ENCODE measurements at regions not wholly inside any gene's neighbourhood (a gene's known extent, or its start where the extent isn't known, plus 50 kb on each side); places are given as distances from the start of the nearest gene placed in this dataset.

DNA sequence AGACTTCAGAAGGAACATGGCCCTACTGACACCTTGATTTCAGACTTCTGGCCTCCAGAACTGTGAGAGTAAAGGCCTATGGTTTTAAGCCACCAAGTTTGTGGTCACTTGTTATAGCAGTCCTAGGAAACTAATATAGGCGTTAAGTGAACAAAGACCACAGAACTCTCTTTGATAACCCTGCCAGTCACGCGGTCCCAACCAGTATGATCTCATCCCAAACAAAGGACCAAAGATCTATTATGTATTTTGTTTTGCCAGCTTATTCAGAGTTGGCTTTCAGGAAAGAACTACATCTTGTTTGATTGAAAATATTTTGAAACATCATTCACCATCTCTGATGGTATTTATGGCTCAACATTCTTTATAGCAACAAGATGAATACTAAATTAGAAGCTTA is 294.4 kb upstream of the SLCO3A1 start:
- no peak overlapping the region for H3K9ac ChIP-seq (ENCODE audit: insufficient read depth in 1 of 2, low read depth in 2 of 2, low read length in 2 of 2)
- intact Hi-C loops (cut with micrococcal nuclease), result no loop called here
- in situ Hi-C loops (cut with MboI), result no loop called here
- TF ChIP-seq PHB2 (IDR thresholded peaks at IDR 0.05; ENCODE audit: low read depth), result no peak
- TF ChIP-seq POLR2AphosphoS2 (IDR thresholded peaks at IDR 0.05; ENCODE audit: low read length), result no peak
- no peak for TF ChIP-seq CHCHD3 (CRISPR knock-in tag; IDR thresholded peaks at IDR 0.05)
- no peak for TF ChIP-seq FOXJ3 (CRISPR knock-in tag; IDR thresholded peaks at IDR 0.05)
- TF ChIP-seq TAF15 (IDR thresholded peaks at IDR 0.05; ENCODE audit: low read depth, low read length), result no peak
- TF ChIP-seq, protein P1, sequence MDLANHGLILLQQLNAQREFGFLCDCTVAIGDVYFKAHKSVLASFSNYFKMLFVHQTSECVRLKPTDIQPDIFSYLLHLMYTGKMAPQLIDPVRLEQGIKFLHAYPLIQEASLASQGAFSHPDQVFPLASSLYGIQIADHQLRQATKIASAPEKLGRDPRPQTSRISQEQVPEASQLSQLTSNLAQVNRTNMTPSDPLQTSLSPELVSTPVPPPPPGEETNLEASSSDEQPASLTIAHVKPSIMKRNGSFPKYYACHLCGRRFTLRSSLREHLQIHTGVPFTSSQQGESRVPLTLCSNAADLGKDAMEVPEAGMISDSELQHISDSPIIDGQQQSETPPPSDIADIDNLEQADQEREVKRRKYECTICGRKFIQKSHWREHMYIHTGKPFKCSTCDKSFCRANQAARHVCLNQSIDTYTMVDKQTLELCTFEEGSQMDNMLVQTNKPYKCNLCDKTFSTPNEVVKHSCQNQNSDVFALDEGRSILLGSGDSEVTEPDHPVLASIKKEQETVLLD (IDR thresholded peaks at IDR 0.05), result no peak
- no peak for TF ChIP-seq CBX3 (IDR thresholded peaks at IDR 0.05; ENCODE audit: borderline replicate concordance in 1 of 2, low read length in 2 of 2)
- no peak for TF ChIP-seq CXXC5 (CRISPR knock-in tag; IDR thresholded peaks at IDR 0.05)
- TF ChIP-seq XRCC5 (IDR thresholded peaks at IDR 0.05; ENCODE audit: low read depth, low read length), result no peak
- no peak for ATAC-seq
- H3K4me2 ChIP-seq (ENCODE audit: insufficient read depth, low read length), result no peak overlapping the region
- BruUV-seq (replicated peaks), result no TSS peak
- no peak for DNase-seq (ENCODE audit: extremely low read depth in 1 of 4, low spot score in 3 of 4)
- no peak overlapping the region for H2AFZ ChIP-seq (ENCODE audit: low read depth, low read length)
- no peaks in the 10 kb centered on the region for H3K79me2 ChIP-seq (ENCODE audit: control insufficient read depth, insufficient read depth, low read length)
- no peaks in the 10 kb centered on the region for H3K9me1 ChIP-seq (ENCODE audit: control insufficient read depth, insufficient read depth, low read length)
- no peaks in the 10 kb centered on the region for H3K4me1 ChIP-seq (replicated peaks in 1 of 2; ENCODE audit: control insufficient read depth in 2 of 2, insufficient read depth in 2 of 2, low read length in 2 of 2)
- H3K27ac ChIP-seq (ENCODE audit: extremely low read depth, low read depth, low read length), result no peak overlapping the region
- H3K36me3 ChIP-seq (ENCODE audit: control insufficient read depth, insufficient read depth, low read length), result no peaks in the 10 kb centered on the region
- 0% methylated on average over 3 of the region's 3 CpGs for WGBS (ENCODE audit: insufficient coverage, low coverage, missing lambda C conversion rate)
- FAIRE-seq, result no peak
- no peak overlapping the region for H3K4me3 ChIP-seq
- ChIA-PET POLR2A (no interaction called here), CTCF (ENCODE audit: low intra/inter-chr PET ratio) (no interaction called here)
- H3K9me3 ChIP-seq (replicated peaks; ENCODE audit: control insufficient read depth, insufficient read depth, low read depth, low read length), result no peaks in the 10 kb centered on the region
- H3K27me3 ChIP-seq (ENCODE audit: control insufficient read depth in 2 of 2, insufficient read depth in 2 of 2, low read length in 2 of 2), result peaks cover 17 to 23% of the 10 kb centered on the region in 2 experiments
- H4K20me1 ChIP-seq (replicated peaks; ENCODE audit: control insufficient read depth, insufficient read depth, low read length), result no peaks in the 10 kb centered on the region
